ENCODE measurements at regions not wholly inside any gene's neighbourhood (a gene's known extent, or its start where the extent isn't known, plus 50 kb on each side); places are given as distances from the start of the nearest gene placed in this dataset.

DNA sequence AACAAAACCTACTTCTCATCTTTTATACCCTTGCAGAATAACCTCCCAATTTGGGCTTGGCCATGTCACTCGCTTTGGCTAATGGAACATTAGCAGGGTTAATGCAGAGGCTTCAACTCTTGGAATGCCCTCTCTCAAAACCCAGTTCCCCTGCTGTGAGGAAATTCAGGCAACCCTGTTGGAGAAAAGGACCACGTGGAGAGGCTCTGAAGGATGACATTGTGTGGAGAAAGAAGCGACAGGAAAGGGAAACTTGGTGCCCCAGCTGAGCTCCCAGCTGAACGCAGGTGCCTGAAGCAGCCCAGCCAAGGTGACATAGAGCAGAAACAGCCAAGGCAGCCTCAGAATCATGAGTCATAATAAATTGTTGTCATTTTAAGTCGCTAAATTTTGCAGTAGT lies 214.2 kb upstream of the GHITM start:
- whole genome bisulfite sequencing, 2 donors: 40 to 44% methylated on average over 5 of the region's 5 CpGs
- no peak for DNase-seq (ENCODE audit: low spot score in 2 of 2)
- no peak overlapping the region for H3K4me3 ChIP-seq (ENCODE audit: low read depth, poor library complexity, severe bottlenecking)
- TF ChIP-seq, protein P1, sequence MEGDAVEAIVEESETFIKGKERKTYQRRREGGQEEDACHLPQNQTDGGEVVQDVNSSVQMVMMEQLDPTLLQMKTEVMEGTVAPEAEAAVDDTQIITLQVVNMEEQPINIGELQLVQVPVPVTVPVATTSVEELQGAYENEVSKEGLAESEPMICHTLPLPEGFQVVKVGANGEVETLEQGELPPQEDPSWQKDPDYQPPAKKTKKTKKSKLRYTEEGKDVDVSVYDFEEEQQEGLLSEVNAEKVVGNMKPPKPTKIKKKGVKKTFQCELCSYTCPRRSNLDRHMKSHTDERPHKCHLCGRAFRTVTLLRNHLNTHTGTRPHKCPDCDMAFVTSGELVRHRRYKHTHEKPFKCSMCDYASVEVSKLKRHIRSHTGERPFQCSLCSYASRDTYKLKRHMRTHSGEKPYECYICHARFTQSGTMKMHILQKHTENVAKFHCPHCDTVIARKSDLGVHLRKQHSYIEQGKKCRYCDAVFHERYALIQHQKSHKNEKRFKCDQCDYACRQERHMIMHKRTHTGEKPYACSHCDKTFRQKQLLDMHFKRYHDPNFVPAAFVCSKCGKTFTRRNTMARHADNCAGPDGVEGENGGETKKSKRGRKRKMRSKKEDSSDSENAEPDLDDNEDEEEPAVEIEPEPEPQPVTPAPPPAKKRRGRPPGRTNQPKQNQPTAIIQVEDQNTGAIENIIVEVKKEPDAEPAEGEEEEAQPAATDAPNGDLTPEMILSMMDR (IDR thresholded peaks at IDR 0.05): no peak
- no peak for TF ChIP-seq POLR2A (IDR thresholded peaks at IDR 0.05)
- intact Hi-C loops (cut with DNase I; ENCODE audit: low total_unique reads): no loop called here

DNA sequence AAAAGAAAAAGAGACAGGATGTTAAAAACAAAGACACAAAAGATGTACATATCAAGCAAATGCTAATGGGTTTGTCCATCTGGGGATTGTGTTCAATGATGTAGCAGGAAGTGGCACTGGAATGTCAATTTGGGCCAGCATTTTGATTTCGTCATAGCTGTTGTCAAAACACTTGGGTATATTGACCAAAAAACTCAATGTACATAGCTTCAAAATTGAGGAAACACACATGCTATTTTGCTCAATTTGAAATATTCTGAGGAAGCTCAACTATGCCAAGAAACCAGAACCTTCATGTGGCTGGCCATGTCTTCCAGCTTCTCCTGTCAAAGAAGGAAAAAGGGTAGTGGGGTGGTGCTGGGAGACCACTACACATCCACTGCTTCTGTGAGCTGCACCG lies 212.7 kb upstream of the GHITM start:
- 71 to 78% methylated on average over 2 of the region's 2 CpGs for WGBS, 2 donors
- no peak for DNase-seq (ENCODE audit: low spot score in 2 of 2)
- H3K4me3 ChIP-seq (ENCODE audit: low read depth, poor library complexity, severe bottlenecking): no peak overlapping the region
- intact Hi-C loops (cut with DNase I; ENCODE audit: low total_unique reads): no loop called here
- TF ChIP-seq, protein P1 (IDR thresholded peaks at IDR 0.05): no peak
- no peak for TF ChIP-seq POLR2A (IDR thresholded peaks at IDR 0.05)

DNA sequence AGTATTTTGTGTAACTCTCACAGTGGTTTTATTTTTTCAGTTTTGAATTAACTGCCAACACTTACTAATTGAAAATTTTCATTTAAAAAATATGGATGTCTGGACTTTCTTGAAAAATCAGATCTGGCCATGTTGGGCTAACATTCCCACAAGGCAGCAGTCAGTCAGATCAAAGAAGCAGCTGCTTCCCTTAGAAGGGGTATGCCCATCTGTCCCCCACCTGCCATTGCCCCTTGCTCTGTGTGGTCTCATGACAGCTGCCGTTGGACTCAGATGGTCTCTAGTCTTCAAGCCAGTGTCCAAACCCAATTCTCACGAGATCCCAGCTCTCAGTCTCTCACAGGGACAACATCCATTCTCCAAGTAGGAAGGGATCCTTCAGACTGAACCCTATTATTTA lies 212.1 kb upstream of the GHITM start:
- H3K4me3 ChIP-seq (ENCODE audit: low read depth, poor library complexity, severe bottlenecking): no peak overlapping the region
- 64 to 69% methylated on average over 2 of the region's 2 CpGs for WGBS, 2 donors
- DNase-seq (ENCODE audit: low spot score in 2 of 2): no peak
- intact Hi-C loops (cut with DNase I; ENCODE audit: low total_unique reads): no loop called here
- TF ChIP-seq, protein P1 (IDR thresholded peaks at IDR 0.05): no peak
- TF ChIP-seq POLR2A (IDR thresholded peaks at IDR 0.05): no peak

DNA sequence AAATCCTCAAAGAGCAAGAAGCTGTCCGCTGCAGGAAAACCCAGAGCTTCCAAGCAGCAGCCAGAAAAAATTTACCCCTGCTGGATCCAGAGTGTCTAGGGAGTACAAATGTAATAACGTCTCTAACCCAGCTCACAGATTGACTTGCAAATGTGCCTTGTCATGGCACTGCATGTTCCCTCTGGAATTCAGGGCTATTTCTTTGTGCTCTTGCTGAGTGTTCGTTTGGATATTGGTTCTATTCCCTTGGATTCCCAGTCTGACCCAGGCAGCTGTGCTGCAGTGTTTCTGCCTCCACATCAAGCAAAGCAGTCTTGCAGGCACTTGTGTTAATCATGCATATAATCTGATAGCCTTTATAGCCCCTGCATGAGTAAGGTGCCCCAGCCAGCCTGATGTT lies 209.9 kb upstream of the GHITM start:
- no peak for DNase-seq (ENCODE audit: low spot score in 2 of 2)
- intact Hi-C loops (cut with DNase I; ENCODE audit: low total_unique reads): no loop called here
- TF ChIP-seq, protein P1 (IDR thresholded peaks at IDR 0.05): no peak
- no peak for TF ChIP-seq POLR2A (IDR thresholded peaks at IDR 0.05)
- WGBS, 2 donors: 42 to 43% methylated on average over 3 of the region's 3 CpGs
- no peak overlapping the region for H3K4me3 ChIP-seq (ENCODE audit: low read depth, poor library complexity, severe bottlenecking)

DNA sequence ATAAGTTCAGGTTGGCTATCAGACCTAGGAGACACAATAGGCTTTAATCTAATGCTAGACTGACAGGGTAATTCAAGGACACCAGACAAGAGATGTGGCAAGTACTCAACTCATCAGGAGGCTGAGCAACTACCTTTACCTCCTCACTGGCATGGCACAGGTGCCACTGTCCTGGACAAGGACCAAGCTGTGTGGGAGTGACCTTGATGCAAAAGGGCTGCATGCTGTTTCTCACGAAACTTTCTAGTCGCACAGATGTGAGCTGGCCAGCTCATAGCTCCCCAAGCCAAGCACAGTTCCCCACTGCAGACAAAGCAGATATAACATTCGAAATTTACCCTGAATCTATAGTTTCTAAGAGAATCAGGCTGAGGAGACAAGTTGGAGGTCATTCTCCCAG lies 207.6 kb upstream of the GHITM start:
- intact Hi-C loops (cut with DNase I; ENCODE audit: low total_unique reads): no loop called here
- TF ChIP-seq, protein P1 (IDR thresholded peaks at IDR 0.05): no peak
- no peak for TF ChIP-seq POLR2A (IDR thresholded peaks at IDR 0.05)
- no peak for DNase-seq (ENCODE audit: low spot score in 2 of 2)
- no peak overlapping the region for H3K4me3 ChIP-seq (ENCODE audit: low read depth, poor library complexity, severe bottlenecking)
- WGBS, 2 donors: 73 to 78% methylated on average over 3 of the region's 3 CpGs

DNA sequence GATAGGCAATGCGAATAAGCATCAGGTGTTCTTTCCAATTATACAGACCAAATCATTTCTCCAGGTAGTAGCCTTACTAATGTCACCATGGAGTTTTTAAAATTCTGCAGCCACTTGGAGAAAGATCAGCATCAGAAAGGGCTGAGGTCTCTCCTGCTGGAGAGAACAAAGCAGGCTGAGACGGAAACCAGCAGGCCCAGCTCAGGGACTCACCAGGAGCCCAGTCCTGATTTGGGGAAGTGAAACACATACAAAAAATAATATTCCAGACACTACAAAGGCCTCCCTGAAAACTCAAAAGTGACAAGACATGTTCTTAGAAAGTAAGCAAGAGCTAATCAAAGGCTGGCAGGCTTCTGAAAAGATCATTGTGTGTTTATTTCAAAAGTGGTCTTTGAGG lies 207.1 kb upstream of the GHITM start:
- DNase-seq (ENCODE audit: low spot score in 2 of 2): no peak
- 86 to 88% methylated on average over 2 of the region's 2 CpGs for WGBS, 2 donors
- TF ChIP-seq, protein P1 (IDR thresholded peaks at IDR 0.05): no peak
- TF ChIP-seq POLR2A (IDR thresholded peaks at IDR 0.05): no peak
- no peak overlapping the region for H3K4me3 ChIP-seq (ENCODE audit: low read depth, poor library complexity, severe bottlenecking)
- intact Hi-C loops (cut with DNase I; ENCODE audit: low total_unique reads): no loop called here
